GM19043 (cell line): ENCODE measurements at regions not wholly inside any gene's neighbourhood (a gene's known extent, or its start where the extent isn't known, plus 50 kb on each side); places are given as distances from the start of the nearest gene placed in this dataset.
A peak's percentile ranks its signal among the peaks of the same experiment; 100 is the strongest.

Source experiments
- ATAC-seq: cut with Tn5 transposase; IDR thresholded peaks from one replicate; pipeline ENCODE4 v1.9.1; 2021; ENCODE audit warnings: low read depth; ENCODE audit not compliant: unreplicated experiment

DNA sequence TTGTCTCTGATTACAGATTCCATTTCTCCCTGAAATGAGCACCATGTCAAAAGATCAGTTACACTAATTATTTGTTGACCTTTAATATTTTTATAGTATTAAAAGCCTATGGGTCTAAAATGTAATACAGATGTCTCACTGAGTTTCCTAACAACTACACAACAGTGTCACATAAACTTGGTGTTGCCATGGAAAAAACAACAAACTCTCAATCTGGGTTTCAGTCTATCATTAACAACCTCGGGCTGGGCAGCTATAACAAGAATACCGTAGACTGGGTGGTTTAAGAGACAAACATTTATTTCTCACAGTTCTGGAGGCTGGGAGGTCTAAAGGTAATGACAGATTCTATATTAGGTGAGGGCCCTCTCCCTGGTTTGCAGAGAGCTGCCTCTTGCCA is 407.1 kb downstream of the HNRNPD start:
- no peak for ATAC-seq

DNA sequence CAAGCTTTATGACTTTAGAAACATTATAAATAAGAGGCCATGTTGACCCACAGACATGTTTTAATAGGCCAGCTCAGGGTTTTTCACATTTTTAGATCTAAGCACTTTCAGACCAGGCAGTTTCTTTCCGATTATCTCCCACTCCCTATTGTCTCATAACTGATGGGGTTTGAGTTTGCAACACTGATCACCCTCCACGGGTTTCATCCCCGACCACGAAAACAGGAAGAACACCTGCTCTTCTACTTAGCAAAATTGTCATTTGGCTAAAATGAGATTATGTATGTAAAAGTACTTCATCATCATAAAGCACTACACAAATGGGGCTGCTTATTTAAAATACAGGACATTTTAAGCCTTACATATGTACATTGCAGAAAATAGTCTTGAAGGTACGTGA is 407.9 kb downstream of the HNRNPD start:
- ATAC-seq, result no peak

GRCh38 chr4:81965454-81965853 is 408.3 kb downstream of the HNRNPD start:
- no peak for ATAC-seq

DNA sequence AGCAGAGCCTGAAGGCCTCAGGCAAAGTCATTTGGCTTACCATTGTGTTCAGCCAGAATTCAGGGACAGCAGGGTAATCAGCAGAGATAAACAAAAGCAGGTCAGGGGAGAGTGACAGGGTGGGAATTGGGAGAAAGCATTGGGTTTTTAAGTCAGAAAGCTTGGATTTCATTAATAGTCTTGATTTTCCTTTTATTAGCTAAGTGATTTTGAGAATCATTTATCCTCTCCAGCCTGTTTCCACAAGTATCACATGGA is 410.1 kb downstream of the HNRNPD start:
- no peak for ATAC-seq

GRCh38 chr4:81963015-81963762 is 410.6 kb downstream of the HNRNPD start:
- no peak for ATAC-seq

GRCh38 chr4:81960961-81961360 is 412.8 kb downstream of the HNRNPD start:
- ATAC-seq, result no peak

DNA sequence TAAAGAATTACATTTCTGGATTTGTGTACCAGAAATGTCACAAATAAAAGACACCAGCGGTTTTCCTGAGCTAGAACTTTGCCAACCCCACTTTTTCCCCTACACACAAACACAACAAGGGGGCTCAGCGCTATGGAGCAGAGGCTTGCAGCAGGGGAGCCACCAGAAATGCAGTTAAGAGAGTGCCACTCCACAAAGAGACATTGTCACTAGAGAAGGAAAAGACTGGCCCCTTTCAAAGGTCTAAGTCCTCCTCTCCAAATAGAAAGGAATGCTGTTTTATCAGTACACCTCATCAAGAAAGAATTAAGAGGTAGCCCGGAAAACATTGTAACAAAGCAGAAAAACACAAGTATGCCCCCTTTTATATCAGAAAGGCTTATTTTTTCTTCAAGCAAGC is 419.5 kb downstream of the HNRNPD start:
- no peak for ATAC-seq

- ATAC-seq, result no peak
Observed at GRCh38 chr4:81951891-81952455, 421.8 kb downstream of the HNRNPD start.

DNA sequence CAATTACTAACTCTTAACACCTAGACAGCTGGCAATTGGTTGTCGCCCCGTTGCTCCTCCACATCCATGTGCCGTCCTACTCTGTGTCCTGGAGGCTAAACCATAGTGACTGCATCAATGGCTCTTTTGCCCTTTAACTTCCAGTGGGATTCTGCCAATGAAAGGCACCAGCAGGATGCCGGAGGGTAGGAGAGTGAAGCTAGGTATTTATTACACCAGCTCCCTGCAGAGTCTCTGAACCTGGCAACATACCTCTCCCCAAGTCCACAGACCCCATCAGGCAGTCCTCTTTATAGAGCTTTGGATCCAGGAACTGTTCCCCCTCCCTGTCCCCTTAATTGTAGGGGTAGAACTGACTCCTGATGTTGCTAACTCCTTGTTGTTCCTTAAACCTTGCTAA is 426.8 kb downstream of the HNRNPD start:
- ATAC-seq, result no peak

- no peak for ATAC-seq
Observed at GRCh38 chr4:81930506-81931238, 443.1 kb downstream of the HNRNPD start.

GRCh38 chr4:81923140-81923539 is 450.7 kb downstream of the HNRNPD start:
- ATAC-seq, result no peak

- ATAC-seq, result no peak
Observed at GRCh38 chr4:81922313-81922712, 450.6 kb upstream of the RASGEF1B start.

GRCh38 chr4:81921751-81922159 is 450.0 kb upstream of the RASGEF1B start:
- ATAC-seq, result peak; percentile 55

- ATAC-seq, result no peak
Observed at GRCh38 chr4:81919810-81920209, 448.1 kb upstream of the RASGEF1B start.

DNA sequence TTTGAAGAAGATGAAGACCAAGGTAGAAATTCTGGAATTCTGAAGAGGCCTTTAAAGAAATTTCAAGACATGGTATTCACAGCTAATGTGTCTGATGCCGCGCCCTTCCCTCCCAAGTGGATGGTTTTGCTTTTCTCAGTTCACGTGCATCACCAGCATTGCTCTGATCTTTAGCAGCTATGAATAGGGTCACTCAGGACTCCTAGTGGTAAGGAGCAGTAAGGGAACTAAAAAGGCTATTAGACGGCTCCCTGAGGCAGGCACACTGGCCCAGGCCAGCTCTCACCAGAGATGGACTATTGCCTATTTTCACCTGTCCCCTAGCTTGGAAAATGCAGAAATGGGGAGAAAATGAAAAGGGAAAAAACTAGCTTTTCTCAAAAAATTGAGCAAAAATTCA is 447.5 kb upstream of the RASGEF1B start:
- ATAC-seq, result peak; percentile 62

- ATAC-seq, result no peak
Observed at GRCh38 chr4:81915430-81915829, 443.7 kb upstream of the RASGEF1B start.

DNA sequence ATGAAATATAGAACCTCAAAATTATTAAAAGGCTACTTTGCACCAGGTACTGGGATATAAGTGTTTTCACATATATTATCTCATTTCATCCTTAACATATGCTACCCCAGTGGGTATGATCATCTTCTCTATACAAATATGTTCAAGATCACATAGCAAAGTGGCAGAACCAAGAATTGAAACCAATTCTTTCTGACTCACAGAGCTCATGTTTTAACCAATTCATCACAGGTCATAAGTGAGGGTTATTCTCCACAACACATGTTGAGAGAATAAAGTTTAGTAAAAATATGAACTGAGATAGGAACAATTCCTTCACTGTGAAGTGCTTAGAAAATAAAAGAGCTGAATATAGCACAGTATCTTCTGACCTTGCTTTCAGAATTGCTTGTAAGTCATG is 442.9 kb upstream of the RASGEF1B start:
- ATAC-seq, result peak; percentile 50

- ATAC-seq, result peak; percentile 64
Observed at GRCh38 chr4:81913427-81913879, 441.7 kb upstream of the RASGEF1B start.

GRCh38 chr4:81912376-81913030 is 440.8 kb upstream of the RASGEF1B start:
- ATAC-seq, result no peak

- ATAC-seq, result no peak
Observed at GRCh38 chr4:81906905-81907304, 435.2 kb upstream of the RASGEF1B start.

- ATAC-seq, result peak; percentile 98
Observed at GRCh38 chr4:81905971-81906370, 434.3 kb upstream of the RASGEF1B start.
